ENCODE measurements at regions not wholly inside any gene's neighbourhood (a gene's known extent, or its start where the extent isn't known, plus 50 kb on each side); places are given as distances from the start of the nearest gene placed in this dataset.
"Not testable (repeated sequence)": the region's sequence is repeated elsewhere in the genome, so short reads cannot be mapped to it uniquely, and the experiment has no call there.

- Histone ChIP-seq H3K9ac (ENCODE audit: low read length) (no peak overlapping the region), H2AFZ (ENCODE audit: low read depth, low read length) (no peak overlapping the region), H3K27me3 (ENCODE audit: insufficient read depth, low read depth, low read length) (no peaks in the 10 kb centered on the region), H3K4me2 (ENCODE audit: low read length) (no peak overlapping the region), H3F3A (ENCODE audit: insufficient read depth, low read length, poor library complexity, severe bottlenecking) (no peaks in the 10 kb centered on the region), H3K36me3 (ENCODE audit: insufficient read depth, low read length) (no peaks in the 10 kb centered on the region), H3K27ac (ENCODE audit: low read length) (no peak overlapping the region), H3K79me2 (replicated peaks; ENCODE audit: insufficient read depth, low read length) (no peaks in the 10 kb centered on the region), H4K20me1 (ENCODE audit: insufficient read depth) (no peaks in the 10 kb centered on the region), H3K9me3 (ENCODE audit: low read length) (no peaks in the 10 kb centered on the region), H3K9me2 (ENCODE audit: insufficient read depth, low read length) (no peaks in the 10 kb centered on the region), H3K4me3 (ENCODE audit: low read length) (no peak overlapping the region)
- TF ChIP-seq CTCF (IDR thresholded peaks at IDR 0.05; ENCODE audit: poor library complexity, severe bottlenecking) (no peak), MXI1 (conservative IDR thresholded peaks at IDR 0.05; ENCODE audit: poor library complexity, severe bottlenecking) (no peak), TAF1 (IDR thresholded peaks at IDR 0.05; ENCODE audit: low read depth) (no peak)
Observed at GRCh38 chr1:230555814-230556213, 86.5 kb upstream of the COG2 start.

GRCh38 chr1:230552880-230553279, 89.4 kb upstream of the COG2 start:
- Histone ChIP-seq H3K27me3 (ENCODE audit: insufficient read depth, low read depth, low read length) (no peaks in the 10 kb centered on the region), H3K4me3 (ENCODE audit: low read length) (no peak overlapping the region), H3F3A (ENCODE audit: insufficient read depth, low read length, poor library complexity, severe bottlenecking) (no peaks in the 10 kb centered on the region), H3K27ac (ENCODE audit: low read length) (no peak overlapping the region), H3K36me3 (ENCODE audit: insufficient read depth, low read length) (no peaks in the 10 kb centered on the region), H3K4me2 (ENCODE audit: low read length) (no peak overlapping the region), H4K20me1 (ENCODE audit: insufficient read depth) (no peaks in the 10 kb centered on the region), H3K9ac (ENCODE audit: low read length) (no peak overlapping the region), H3K9me2 (ENCODE audit: insufficient read depth, low read length) (no peaks in the 10 kb centered on the region), H2AFZ (ENCODE audit: low read depth, low read length) (no peak overlapping the region), H3K9me3 (ENCODE audit: low read length) (no peaks in the 10 kb centered on the region), H3K79me2 (replicated peaks; ENCODE audit: insufficient read depth, low read length) (no peaks in the 10 kb centered on the region)
- TF ChIP-seq EP300 (conservative IDR thresholded peaks at IDR 0.05; ENCODE audit: poor library complexity, severe bottlenecking) (no peak), TAF1 (IDR thresholded peaks at IDR 0.05; ENCODE audit: low read depth) (no peak), CTCF (IDR thresholded peaks at IDR 0.05; ENCODE audit: poor library complexity, severe bottlenecking) (no peak), POLR2AphosphoS5 (IDR thresholded peaks at IDR 0.05) (no peak), REST (IDR thresholded peaks at IDR 0.05; ENCODE audit: borderline replicate concordance) (no peak)

- not testable (repeated sequence) for H3K4me3 ChIP-seq (ENCODE audit: low read length); H3K9me3 ChIP-seq (ENCODE audit: low read length); H3F3A ChIP-seq (ENCODE audit: insufficient read depth, low read length, poor library complexity, severe bottlenecking); H3K9me2 ChIP-seq (ENCODE audit: insufficient read depth, low read length); H4K20me1 ChIP-seq (ENCODE audit: insufficient read depth); H3K36me3 ChIP-seq (ENCODE audit: insufficient read depth, low read length); H2AFZ ChIP-seq (ENCODE audit: low read depth, low read length); H3K27ac ChIP-seq (ENCODE audit: low read length); H3K27me3 ChIP-seq (ENCODE audit: insufficient read depth, low read depth, low read length); H3K4me2 ChIP-seq (ENCODE audit: low read length); H3K79me2 ChIP-seq (replicated peaks; ENCODE audit: insufficient read depth, low read length); H3K9ac ChIP-seq (ENCODE audit: low read length)
Observed at GRCh38 chr1:230550945-230551344, 91.3 kb upstream of the COG2 start.
